WTC11 (cell line): ENCODE measurements at regions not wholly inside any gene's neighbourhood (a gene's known extent, or its start where the extent isn't known, plus 50 kb on each side); places are given as distances from the start of the nearest gene placed in this dataset.

Experiments used
- ATAC-seq: fragments of 200-7000 bp; cut with Tn5 transposase; 2 replicates; pipeline ENCODE4 v1.10.0; 2021; ENCODE audit warnings: mild to moderate bottlenecking, moderate library complexity
- CTCF ChIA-PET: fragments of 300-600 bp; sonication (Branson Sonifier 250); formaldehyde crosslinking; loops from one replicate; lab custom pipeline; 2021; ENCODE audit warnings: antibody characterized with exemption; lab: Charles Lee
- POLR2A ChIA-PET: fragments of 350-600 bp; sonication (Branson Sonifier 250); formaldehyde crosslinking; loops from one replicate; lab custom pipeline; 2021; ENCODE audit warnings: antibody characterized with exemption; lab: Charles Lee
- DNase-seq: peaks from one replicate; pipeline ENCODE4 v3.0.0; 2021; ENCODE audit warnings: low spot score
- H3K27ac Mint-ChIP-seq: 2 replicates; pipeline ENCODE4 v1.8.0; 2021; ENCODE audit warnings: mixed read lengths
- H3K27me3 Mint-ChIP-seq: 2 replicates; pipeline ENCODE4 v1.8.0; 2021; ENCODE audit warnings: low read depth, mild to moderate bottlenecking, moderate library complexity, mixed read lengths
- H3K36me3 Mint-ChIP-seq: 2 replicates; pipeline ENCODE4 v1.8.0; 2021; ENCODE audit warnings: mixed read lengths
- H3K4me1 Mint-ChIP-seq: 2 replicates; pipeline ENCODE4 v1.8.0; 2022; ENCODE audit warnings: mixed read lengths
- H3K4me3 Mint-ChIP-seq: 2 replicates; pipeline ENCODE4 v1.8.0; 2021; ENCODE audit warnings: mild to moderate bottlenecking, moderate library complexity, mixed read lengths
- H3K9me3 Mint-ChIP-seq: 2 replicates; pipeline ENCODE4 v1.8.0; 2021; ENCODE audit warnings: mixed read lengths
- CREB1 ChIP-seq: sonication (generic); formaldehyde crosslinking; IDR thresholded peaks from 2 replicates; pipeline ENCODE4 v1.8.0; 2023; ENCODE audit warnings: mild to moderate bottlenecking, missing genetic modification reagents
- ETV6 ChIP-seq: sonication (generic); formaldehyde crosslinking; IDR thresholded peaks from 2 replicates; pipeline ENCODE4 v1.8.1; 2022; ENCODE audit warnings: mild to moderate bottlenecking, missing genetic modification reagents
- FOXJ3 ChIP-seq: sonication (generic); formaldehyde crosslinking; IDR thresholded peaks from 2 replicates; pipeline ENCODE4 v1.9.0; 2021; ENCODE audit warnings: missing genetic modification reagents, mild to moderate bottlenecking, borderline replicate concordance
- GTF2I ChIP-seq: fragments of 250-450 bp; sonication (Bioruptor Pico); conservative IDR thresholded peaks from 2 replicates; pipeline ENCODE4 v1.4.0; 2021; ENCODE audit warnings: mild to moderate bottlenecking
- HMGA2 ChIP-seq: fragments of 250-450 bp; sonication (Bioruptor Pico); IDR thresholded peaks from 2 replicates; pipeline ENCODE4 v1.4.0; 2021; ENCODE audit warnings: mild to moderate bottlenecking, moderate library complexity
- IRF2 ChIP-seq: sonication (generic); formaldehyde crosslinking; IDR thresholded peaks from 2 replicates; pipeline ENCODE4 v1.8.0; 2022; ENCODE audit warnings: low read depth, missing genetic modification reagents, borderline replicate concordance
- JUN ChIP-seq: sonication (generic); formaldehyde crosslinking; IDR thresholded peaks from 2 replicates; pipeline ENCODE4 v1.8.0; 2023; ENCODE audit warnings: mild to moderate bottlenecking, missing genetic modification reagents
- RORB ChIP-seq: fragments of 250-450 bp; sonication (Bioruptor Pico); IDR thresholded peaks from 2 replicates; pipeline ENCODE4 v1.9.0; 2021; ENCODE audit warnings: mild to moderate bottlenecking
- SMAD4 ChIP-seq: sonication (generic); formaldehyde crosslinking; IDR thresholded peaks from 2 replicates; pipeline ENCODE4 v1.8.0; 2022; ENCODE audit warnings: mild to moderate bottlenecking, missing genetic modification reagents
- TEAD4 ChIP-seq: sonication (generic); formaldehyde crosslinking; IDR thresholded peaks from 2 replicates; pipeline ENCODE4 v1.8.0; 2022; ENCODE audit warnings: mild to moderate bottlenecking, missing genetic modification reagents
- TP53 ChIP-seq: sonication (generic); formaldehyde crosslinking; IDR thresholded peaks from 2 replicates; pipeline ENCODE4 v1.8.1; 2023; ENCODE audit warnings: mild to moderate bottlenecking, missing genetic modification reagents
- ZNF263 ChIP-seq: sonication (generic); formaldehyde crosslinking; IDR thresholded peaks from 2 replicates; pipeline ENCODE4 v1.8.1; 2022; ENCODE audit warnings: low read depth, mild to moderate bottlenecking, moderate library complexity, missing genetic modification reagents
- ZNF317 ChIP-seq: sonication (generic); formaldehyde crosslinking; IDR thresholded peaks from 2 replicates; pipeline ENCODE4 v1.8.1; 2023; ENCODE audit warnings: low read depth, mild to moderate bottlenecking, moderate library complexity, missing genetic modification reagents, borderline replicate concordance
- TF ChIP-seq, protein P1 (sequence below): fragments of 250-450 bp; sonication (Bioruptor Pico); IDR thresholded peaks from 2 replicates; pipeline ENCODE4 v1.8.0; 2021; ENCODE audit warnings: mild to moderate bottlenecking
- TF ChIP-seq, protein P2 (sequence below): sonication (generic); formaldehyde crosslinking; conservative IDR thresholded peaks from 2 replicates; pipeline ENCODE4 v1.8.1; 2022; ENCODE audit warnings: mild to moderate bottlenecking, missing genetic modification reagents
- TF ChIP-seq, protein P3 (sequence below): sonication (generic); formaldehyde crosslinking; IDR thresholded peaks from 2 replicates; pipeline ENCODE4 v1.8.1; 2023; ENCODE audit warnings: mild to moderate bottlenecking, missing genetic modification reagents
- TF ChIP-seq, protein P4 (sequence below): fragments of 250-450 bp; sonication (Bioruptor Pico); conservative IDR thresholded peaks from 2 replicates; pipeline ENCODE4 v1.9.0; 2021; ENCODE audit warnings: mild to moderate bottlenecking
- TF ChIP-seq, protein P5 (sequence below): fragments of 250-450 bp; sonication (Bioruptor Pico); IDR thresholded peaks from 2 replicates; pipeline ENCODE4 v1.9.0; 2021; ENCODE audit warnings: mild to moderate bottlenecking
- TF ChIP-seq, protein P6 (sequence below): sonication (generic); formaldehyde crosslinking; IDR thresholded peaks from 2 replicates; pipeline ENCODE4 v1.8.0; 2023; ENCODE audit warnings: missing genetic modification reagents, mild to moderate bottlenecking, borderline replicate concordance
- TF ChIP-seq, protein P7 (sequence below): fragments of 250-450 bp; sonication (Bioruptor Pico); IDR thresholded peaks from 2 replicates; pipeline ENCODE4 v1.9.0; 2021; ENCODE audit warnings: mild to moderate bottlenecking

DNA sequence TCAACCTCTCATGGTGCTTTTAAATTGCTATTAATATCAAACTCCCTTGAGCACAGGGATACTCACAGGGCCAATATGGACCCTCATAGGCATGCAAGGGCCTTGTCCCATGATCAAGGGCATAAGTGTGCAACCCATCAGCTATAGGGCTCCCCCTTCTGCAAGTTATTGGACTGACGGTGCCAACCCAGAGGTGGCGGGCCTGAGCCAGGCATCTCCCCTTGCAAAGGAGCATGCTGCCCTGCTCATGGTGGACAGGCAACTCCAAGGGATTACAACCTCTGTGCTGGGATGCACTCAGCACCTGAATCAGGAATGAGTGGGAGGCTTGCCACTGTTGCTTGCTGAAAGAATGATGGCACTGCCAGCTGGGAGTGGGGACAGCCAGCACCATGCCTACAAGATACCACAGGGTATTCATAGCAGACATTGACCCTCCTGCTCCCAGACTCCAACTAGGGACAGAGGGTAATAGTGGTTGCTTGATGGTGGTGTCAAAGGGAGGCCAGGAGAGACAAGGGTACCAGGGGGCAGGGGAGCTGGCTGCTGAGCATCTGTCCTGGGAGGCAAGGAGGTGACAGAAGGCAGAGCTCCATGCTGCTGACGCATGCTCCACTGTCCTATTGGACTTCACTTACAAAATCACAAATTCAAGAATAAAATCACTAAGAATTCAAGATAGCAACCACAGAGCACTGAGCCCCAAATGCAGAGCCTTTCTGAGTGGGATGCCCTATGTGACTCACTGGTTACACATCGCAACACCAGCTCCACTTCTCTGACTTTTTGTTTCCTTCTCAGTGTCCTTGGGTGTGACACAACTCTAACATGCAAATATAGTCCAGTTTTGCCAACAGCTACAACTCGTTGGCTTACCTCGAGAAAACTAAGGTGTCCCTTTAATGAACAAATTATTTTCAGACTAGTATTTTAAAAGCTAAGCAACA, 157.1 kb upstream of the CCDC150 start (continued):
- TF ChIP-seq, protein P1, sequence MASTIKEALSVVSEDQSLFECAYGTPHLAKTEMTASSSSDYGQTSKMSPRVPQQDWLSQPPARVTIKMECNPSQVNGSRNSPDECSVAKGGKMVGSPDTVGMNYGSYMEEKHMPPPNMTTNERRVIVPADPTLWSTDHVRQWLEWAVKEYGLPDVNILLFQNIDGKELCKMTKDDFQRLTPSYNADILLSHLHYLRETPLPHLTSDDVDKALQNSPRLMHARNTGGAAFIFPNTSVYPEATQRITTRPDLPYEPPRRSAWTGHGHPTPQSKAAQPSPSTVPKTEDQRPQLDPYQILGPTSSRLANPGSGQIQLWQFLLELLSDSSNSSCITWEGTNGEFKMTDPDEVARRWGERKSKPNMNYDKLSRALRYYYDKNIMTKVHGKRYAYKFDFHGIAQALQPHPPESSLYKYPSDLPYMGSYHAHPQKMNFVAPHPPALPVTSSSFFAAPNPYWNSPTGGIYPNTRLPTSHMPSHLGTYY (CRISPR knock-in tag) = no peak
- TF ChIP-seq FOXJ3 (CRISPR knock-in tag) (no peak), SMAD4 (CRISPR knock-in tag) (no peak)
- TF ChIP-seq, all 79 proteins: peak for 0

DNA sequence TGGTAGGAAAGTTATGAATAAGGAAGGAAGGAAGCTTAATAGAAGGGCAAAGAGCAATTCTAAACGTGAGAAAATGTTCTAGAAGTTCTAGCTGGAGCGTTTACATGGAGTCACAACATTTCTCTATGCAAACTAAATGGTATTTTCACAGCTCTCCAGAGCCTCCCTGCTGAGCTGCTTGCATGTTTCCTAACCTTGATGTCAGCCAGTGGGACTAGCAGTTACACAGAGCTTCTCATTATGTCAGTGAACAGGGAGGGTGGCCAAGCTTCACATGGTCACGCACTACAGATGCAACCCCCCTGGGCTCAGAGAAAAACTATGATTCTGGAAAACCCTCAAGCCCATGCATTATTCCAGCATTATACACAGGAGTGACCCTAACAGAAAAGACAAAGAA, 153.4 kb upstream of the CCDC150 start:
- no peak overlapping the region for H3K27ac Mint-ChIP-seq
- H3K4me3 Mint-ChIP-seq = no peak overlapping the region
- peaks cover 7% of the 10 kb centered on the region; the same call in 1 of the 2 replicates for H3K9me3 Mint-ChIP-seq
- DNase-seq (no peak), ATAC-seq (peak; percentile 16; the same call in 1 of the 2 replicates)
- H3K4me1 Mint-ChIP-seq = peaks cover 9% of the 10 kb centered on the region
- H3K27me3 Mint-ChIP-seq = no peaks in the 10 kb centered on the region
- TF ChIP-seq GTF2I (no peak), CREB1 (no peak), ETV6 (CRISPR knock-in tag) (no peak), RORB (CRISPR knock-in tag) (no peak), TEAD4 (CRISPR knock-in tag) (no peak), ZNF317 (CRISPR knock-in tag) (no peak), HMGA2 (CRISPR knock-in tag) (no peak), TP53 (CRISPR knock-in tag) (no peak)
- TF ChIP-seq, protein P2, sequence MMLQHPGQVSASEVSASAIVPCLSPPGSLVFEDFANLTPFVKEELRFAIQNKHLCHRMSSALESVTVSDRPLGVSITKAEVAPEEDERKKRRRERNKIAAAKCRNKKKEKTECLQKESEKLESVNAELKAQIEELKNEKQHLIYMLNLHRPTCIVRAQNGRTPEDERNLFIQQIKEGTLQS (CRISPR knock-in tag) = no peak
- TF ChIP-seq, protein P3, sequence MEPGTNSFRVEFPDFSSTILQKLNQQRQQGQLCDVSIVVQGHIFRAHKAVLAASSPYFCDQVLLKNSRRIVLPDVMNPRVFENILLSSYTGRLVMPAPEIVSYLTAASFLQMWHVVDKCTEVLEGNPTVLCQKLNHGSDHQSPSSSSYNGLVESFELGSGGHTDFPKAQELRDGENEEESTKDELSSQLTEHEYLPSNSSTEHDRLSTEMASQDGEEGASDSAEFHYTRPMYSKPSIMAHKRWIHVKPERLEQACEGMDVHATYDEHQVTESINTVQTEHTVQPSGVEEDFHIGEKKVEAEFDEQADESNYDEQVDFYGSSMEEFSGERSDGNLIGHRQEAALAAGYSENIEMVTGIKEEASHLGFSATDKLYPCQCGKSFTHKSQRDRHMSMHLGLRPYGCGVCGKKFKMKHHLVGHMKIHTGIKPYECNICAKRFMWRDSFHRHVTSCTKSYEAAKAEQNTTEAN (CRISPR knock-in tag) = no peak
- TF ChIP-seq, protein P4, sequence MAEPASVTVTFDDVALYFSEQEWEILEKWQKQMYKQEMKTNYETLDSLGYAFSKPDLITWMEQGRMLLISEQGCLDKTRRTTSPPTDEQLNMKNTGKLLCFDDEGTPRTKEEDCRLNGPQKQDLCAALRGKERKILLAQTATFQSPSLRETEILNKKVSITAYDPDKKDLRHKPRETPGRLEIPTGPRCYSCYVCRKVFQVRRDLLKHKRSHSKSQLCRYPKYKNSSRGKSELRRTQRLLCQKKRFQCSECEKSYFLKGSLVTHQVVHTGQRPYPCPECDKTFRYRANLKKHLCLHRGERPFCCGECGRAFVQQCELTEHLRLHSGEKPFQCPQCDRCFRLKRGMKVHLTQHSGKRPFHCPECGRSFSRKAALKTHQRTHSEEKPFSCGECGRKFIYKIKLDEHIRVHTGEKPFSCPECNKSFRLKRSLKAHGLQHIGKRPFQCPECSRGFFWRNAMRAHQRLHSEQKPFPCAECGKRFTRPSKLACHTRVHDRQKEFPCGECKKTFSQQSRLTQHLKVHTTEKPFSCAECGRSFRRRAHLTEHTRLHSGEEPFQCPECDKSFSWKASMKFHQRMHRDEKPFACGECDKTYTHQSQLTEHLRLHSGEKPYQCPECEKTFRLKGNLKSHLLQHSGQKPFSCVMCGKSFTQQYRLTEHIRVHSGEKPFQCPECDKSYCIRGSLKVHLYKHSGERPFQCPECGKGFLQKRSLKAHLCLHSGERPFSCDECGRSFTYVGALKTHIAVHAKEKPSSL (CRISPR knock-in tag) = no peak
- TF ChIP-seq, protein P5, sequence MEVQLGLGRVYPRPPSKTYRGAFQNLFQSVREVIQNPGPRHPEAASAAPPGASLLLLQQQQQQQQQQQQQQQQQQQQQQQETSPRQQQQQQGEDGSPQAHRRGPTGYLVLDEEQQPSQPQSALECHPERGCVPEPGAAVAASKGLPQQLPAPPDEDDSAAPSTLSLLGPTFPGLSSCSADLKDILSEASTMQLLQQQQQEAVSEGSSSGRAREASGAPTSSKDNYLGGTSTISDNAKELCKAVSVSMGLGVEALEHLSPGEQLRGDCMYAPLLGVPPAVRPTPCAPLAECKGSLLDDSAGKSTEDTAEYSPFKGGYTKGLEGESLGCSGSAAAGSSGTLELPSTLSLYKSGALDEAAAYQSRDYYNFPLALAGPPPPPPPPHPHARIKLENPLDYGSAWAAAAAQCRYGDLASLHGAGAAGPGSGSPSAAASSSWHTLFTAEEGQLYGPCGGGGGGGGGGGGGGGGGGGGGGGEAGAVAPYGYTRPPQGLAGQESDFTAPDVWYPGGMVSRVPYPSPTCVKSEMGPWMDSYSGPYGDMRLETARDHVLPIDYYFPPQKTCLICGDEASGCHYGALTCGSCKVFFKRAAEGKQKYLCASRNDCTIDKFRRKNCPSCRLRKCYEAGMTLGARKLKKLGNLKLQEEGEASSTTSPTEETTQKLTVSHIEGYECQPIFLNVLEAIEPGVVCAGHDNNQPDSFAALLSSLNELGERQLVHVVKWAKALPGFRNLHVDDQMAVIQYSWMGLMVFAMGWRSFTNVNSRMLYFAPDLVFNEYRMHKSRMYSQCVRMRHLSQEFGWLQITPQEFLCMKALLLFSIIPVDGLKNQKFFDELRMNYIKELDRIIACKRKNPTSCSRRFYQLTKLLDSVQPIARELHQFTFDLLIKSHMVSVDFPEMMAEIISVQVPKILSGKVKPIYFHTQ = no peak
- H3K36me3 Mint-ChIP-seq = no peaks in the 10 kb centered on the region
- POLR2A ChIA-PET = no interaction called here
- CTCF ChIA-PET = no interaction called here

DNA sequence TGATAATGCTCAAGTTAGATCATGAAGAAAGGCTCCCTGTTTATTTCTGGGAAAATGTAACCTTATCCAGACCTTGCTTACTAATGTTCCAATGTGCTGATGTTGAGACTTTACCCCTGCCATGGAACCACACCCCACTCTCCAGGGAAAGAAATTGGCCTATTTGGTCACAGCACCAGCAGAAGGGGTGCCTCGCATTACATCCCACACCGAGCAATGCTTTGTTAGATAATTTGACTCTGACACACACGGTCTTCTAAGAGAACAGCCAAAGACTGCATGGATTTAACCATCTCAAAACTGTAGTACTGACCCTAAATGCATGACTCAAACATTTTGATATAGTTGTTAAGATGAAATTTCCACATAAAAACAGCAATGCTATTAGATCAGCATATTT, 152.1 kb upstream of the CCDC150 start:
- no peak overlapping the region for H3K27ac Mint-ChIP-seq
- POLR2A ChIA-PET = no interaction called here
- no peaks in the 10 kb centered on the region for H3K36me3 Mint-ChIP-seq
- no peaks in the 10 kb centered on the region for H3K27me3 Mint-ChIP-seq
- CTCF ChIA-PET = no interaction called here
- peaks cover 7% of the 10 kb centered on the region; the same call in 1 of the 2 replicates for H3K9me3 Mint-ChIP-seq
- peaks cover 9% of the 10 kb centered on the region for H3K4me1 Mint-ChIP-seq
- no peak for DNase-seq
- H3K4me3 Mint-ChIP-seq = no peak overlapping the region
- no peak for ATAC-seq
- TF ChIP-seq JUN (no peak), CREB1 (no peak), HMGA2 (CRISPR knock-in tag) (no peak), IRF2 (CRISPR knock-in tag) (no peak), ZNF263 (CRISPR knock-in tag) (no peak)
- TF ChIP-seq, protein P6, sequence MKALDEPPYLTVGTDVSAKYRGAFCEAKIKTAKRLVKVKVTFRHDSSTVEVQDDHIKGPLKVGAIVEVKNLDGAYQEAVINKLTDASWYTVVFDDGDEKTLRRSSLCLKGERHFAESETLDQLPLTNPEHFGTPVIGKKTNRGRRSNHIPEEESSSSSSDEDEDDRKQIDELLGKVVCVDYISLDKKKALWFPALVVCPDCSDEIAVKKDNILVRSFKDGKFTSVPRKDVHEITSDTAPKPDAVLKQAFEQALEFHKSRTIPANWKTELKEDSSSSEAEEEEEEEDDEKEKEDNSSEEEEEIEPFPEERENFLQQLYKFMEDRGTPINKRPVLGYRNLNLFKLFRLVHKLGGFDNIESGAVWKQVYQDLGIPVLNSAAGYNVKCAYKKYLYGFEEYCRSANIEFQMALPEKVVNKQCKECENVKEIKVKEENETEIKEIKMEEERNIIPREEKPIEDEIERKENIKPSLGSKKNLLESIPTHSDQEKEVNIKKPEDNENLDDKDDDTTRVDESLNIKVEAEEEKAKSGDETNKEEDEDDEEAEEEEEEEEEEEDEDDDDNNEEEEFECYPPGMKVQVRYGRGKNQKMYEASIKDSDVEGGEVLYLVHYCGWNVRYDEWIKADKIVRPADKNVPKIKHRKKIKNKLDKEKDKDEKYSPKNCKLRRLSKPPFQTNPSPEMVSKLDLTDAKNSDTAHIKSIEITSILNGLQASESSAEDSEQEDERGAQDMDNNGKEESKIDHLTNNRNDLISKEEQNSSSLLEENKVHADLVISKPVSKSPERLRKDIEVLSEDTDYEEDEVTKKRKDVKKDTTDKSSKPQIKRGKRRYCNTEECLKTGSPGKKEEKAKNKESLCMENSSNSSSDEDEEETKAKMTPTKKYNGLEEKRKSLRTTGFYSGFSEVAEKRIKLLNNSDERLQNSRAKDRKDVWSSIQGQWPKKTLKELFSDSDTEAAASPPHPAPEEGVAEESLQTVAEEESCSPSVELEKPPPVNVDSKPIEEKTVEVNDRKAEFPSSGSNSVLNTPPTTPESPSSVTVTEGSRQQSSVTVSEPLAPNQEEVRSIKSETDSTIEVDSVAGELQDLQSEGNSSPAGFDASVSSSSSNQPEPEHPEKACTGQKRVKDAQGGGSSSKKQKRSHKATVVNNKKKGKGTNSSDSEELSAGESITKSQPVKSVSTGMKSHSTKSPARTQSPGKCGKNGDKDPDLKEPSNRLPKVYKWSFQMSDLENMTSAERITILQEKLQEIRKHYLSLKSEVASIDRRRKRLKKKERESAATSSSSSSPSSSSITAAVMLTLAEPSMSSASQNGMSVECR (CRISPR knock-in tag) = no peak
- TF ChIP-seq, protein P7, sequence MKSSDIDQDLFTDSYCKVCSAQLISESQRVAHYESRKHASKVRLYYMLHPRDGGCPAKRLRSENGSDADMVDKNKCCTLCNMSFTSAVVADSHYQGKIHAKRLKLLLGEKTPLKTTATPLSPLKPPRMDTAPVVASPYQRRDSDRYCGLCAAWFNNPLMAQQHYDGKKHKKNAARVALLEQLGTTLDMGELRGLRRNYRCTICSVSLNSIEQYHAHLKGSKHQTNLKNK (CRISPR knock-in tag) = no peak
